ENCODE measurements at regions not wholly inside any gene's neighbourhood (a gene's known extent, or its start where the extent isn't known, plus 50 kb on each side); places are given as distances from the start of the nearest gene placed in this dataset.

DNA sequence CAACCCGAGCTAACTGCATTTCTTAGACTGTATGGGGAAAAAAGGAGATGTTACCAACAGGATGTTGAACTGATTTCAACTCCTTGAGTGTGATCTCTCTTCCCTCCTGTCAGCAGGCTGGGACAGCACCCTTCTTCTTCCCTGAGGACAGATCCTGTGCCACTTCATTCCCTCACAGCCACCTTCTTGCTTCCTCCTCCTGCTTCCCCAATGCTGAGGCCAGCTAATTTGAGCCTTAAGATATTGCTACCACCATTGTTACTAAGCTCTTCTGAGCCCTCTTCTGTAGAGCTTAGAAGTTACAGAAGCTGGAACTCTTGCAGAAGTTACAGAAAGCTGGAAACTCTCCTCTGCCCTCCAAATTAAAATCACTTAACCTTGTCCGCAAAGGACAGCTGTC, 88.8 kb downstream of the SPTSSA start:
- TF ChIP-seq JUN (IDR thresholded peaks at IDR 0.05; ENCODE audit: borderline replicate concordance, insufficient read depth, insufficient read length, low read depth), result no peak
- no peak overlapping the region for H3K9ac ChIP-seq (replicated peaks; ENCODE audit: extremely low read depth, insufficient read depth, low read length)
- dilution Hi-C loops (cut with MboI; ENCODE audit: extremely low pct_ligation_motif_present, low sequenced_read_pairs), result no loop called here
- H3K4me3 ChIP-seq (replicated peaks in 1 of 3; ENCODE audit: insufficient read depth in 1 of 3, low read depth in 1 of 3, low read length in 3 of 3), result no peak overlapping the region
- no peaks in the 10 kb centered on the region for H3K36me3 ChIP-seq (ENCODE audit: control insufficient read depth in 2 of 2, extremely low read depth in 1 of 2, insufficient read depth in 2 of 2, low read length in 2 of 2)
- ChIA-PET CTCF (interaction anchor here (1.2 to 1.6 kb wide), 2 partner anchors 9 to 50 kb away, joined by 3 to 4 read pairs; no protein-coding TSS in a partner anchor), POLR2A (no interaction called here)
- intact Hi-C loops (cut with micrococcal nuclease), result no loop called here
- FAIRE-seq (no peak), DNase-seq (ENCODE audit: low read depth, low spot score) (no peak)
- no peak overlapping the region for H2AFZ ChIP-seq (ENCODE audit: low read depth, low read length)
- no TSS peak for BruUV-seq (replicated peaks)
- no peaks in the 10 kb centered on the region for H3K9me1 ChIP-seq (replicated peaks; ENCODE audit: control insufficient read depth, extremely low read depth, insufficient read depth, low read length)
- no peaks in the 10 kb centered on the region for H3K9me3 ChIP-seq (replicated peaks; ENCODE audit: control insufficient read depth, insufficient read depth, low read length)
- peaks cover 2 to 5% of the 10 kb centered on the region in 2 experiments for H3K27me3 ChIP-seq (ENCODE audit: control insufficient read depth in 2 of 2, insufficient read depth in 2 of 2, low read length in 2 of 2)
- H3K4me1 ChIP-seq (ENCODE audit: control insufficient read depth, extremely low read depth, insufficient read depth, low read length), result no peaks in the 10 kb centered on the region
- no peaks in the 10 kb centered on the region for H4K20me1 ChIP-seq (replicated peaks; ENCODE audit: control insufficient read depth, extremely low read depth, insufficient read depth, low read length)
- no peaks in the 10 kb centered on the region for H3K79me2 ChIP-seq (ENCODE audit: control insufficient read depth, insufficient read depth, low read length)
- no peak overlapping the region for H3K4me2 ChIP-seq (ENCODE audit: insufficient read depth, low read length)
- no peak overlapping the region for H3K27ac ChIP-seq (ENCODE audit: insufficient read depth, low read depth, low read length)

GRCh38 chr14:34372786-34373185, 89.3 kb downstream of the SPTSSA start:
- TF ChIP-seq, protein P1, sequence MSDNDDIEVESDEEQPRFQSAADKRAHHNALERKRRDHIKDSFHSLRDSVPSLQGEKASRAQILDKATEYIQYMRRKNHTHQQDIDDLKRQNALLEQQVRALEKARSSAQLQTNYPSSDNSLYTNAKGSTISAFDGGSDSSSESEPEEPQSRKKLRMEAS (IDR thresholded peaks at IDR 0.05; ENCODE audit: insufficient read depth, insufficient read length), result no peak
- TF ChIP-seq GATA2 (IDR thresholded peaks at IDR 0.05; ENCODE audit: insufficient read depth, insufficient read length, low read depth, low read length) (no peak), CTCF (IDR thresholded peaks at IDR 0.05; ENCODE audit: extremely low read depth in 1 of 2, insufficient read depth in 1 of 2, low read depth in 1 of 2, low read length in 2 of 2) (no peak), POLR2A (IDR thresholded peaks at IDR 0.05; ENCODE audit: low read depth, low read length) (no peak), FOS (IDR thresholded peaks at IDR 0.05; ENCODE audit: borderline replicate concordance, insufficient read depth, low read length) (no peak), JUN (IDR thresholded peaks at IDR 0.05; ENCODE audit: borderline replicate concordance, insufficient read depth, insufficient read length, low read depth) (no peak)
- no peak overlapping the region for H2AFZ ChIP-seq (ENCODE audit: low read depth, low read length)
- H3K79me2 ChIP-seq (ENCODE audit: control insufficient read depth, insufficient read depth, low read length), result no peaks in the 10 kb centered on the region
- no peaks in the 10 kb centered on the region for H3K4me1 ChIP-seq (ENCODE audit: control insufficient read depth, extremely low read depth, insufficient read depth, low read length)
- H3K4me2 ChIP-seq (ENCODE audit: insufficient read depth, low read length), result no peak overlapping the region
- no peak for DNase-seq (ENCODE audit: low read depth, low spot score)
- H3K9me3 ChIP-seq (replicated peaks; ENCODE audit: control insufficient read depth, insufficient read depth, low read length), result no peaks in the 10 kb centered on the region
- no peaks in the 10 kb centered on the region for H3K9me1 ChIP-seq (replicated peaks; ENCODE audit: control insufficient read depth, extremely low read depth, insufficient read depth, low read length)
- no peak overlapping the region for H3K9ac ChIP-seq (replicated peaks; ENCODE audit: extremely low read depth, insufficient read depth, low read length)
- no peak overlapping the region for H3K4me3 ChIP-seq (replicated peaks in 1 of 3; ENCODE audit: insufficient read depth in 1 of 3, low read depth in 1 of 3, low read length in 3 of 3)
- no peak overlapping the region for H3K27ac ChIP-seq (ENCODE audit: insufficient read depth, low read depth, low read length)
- intact Hi-C loops (cut with micrococcal nuclease) (no loop called here), dilution Hi-C loops (cut with MboI; ENCODE audit: extremely low pct_ligation_motif_present, low sequenced_read_pairs) (no loop called here)
- no peaks in the 10 kb centered on the region for H3K36me3 ChIP-seq (ENCODE audit: control insufficient read depth in 2 of 2, extremely low read depth in 1 of 2, insufficient read depth in 2 of 2, low read length in 2 of 2)
- ChIA-PET POLR2A (no interaction called here), CTCF (interaction anchor here (1.2 to 1.6 kb wide), 2 partner anchors 8 to 50 kb away, joined by 3 to 4 read pairs; no protein-coding TSS in a partner anchor)
- peaks cover 1 to 5% of the 10 kb centered on the region in 2 experiments for H3K27me3 ChIP-seq (ENCODE audit: control insufficient read depth in 2 of 2, insufficient read depth in 2 of 2, low read length in 2 of 2)
- FAIRE-seq, result no peak
- no TSS peak for BruUV-seq (replicated peaks)
- no peaks in the 10 kb centered on the region for H4K20me1 ChIP-seq (replicated peaks; ENCODE audit: control insufficient read depth, extremely low read depth, insufficient read depth, low read length)

Data from endothelial cell of umbilical vein (primary cell).